GM18519 (cell line): ENCODE measurements at regions not wholly inside any gene's neighbourhood (a gene's known extent, or its start where the extent isn't known, plus 50 kb on each side); places are given as distances from the start of the nearest gene placed in this dataset.

ENCODE experiments used
- ATAC-seq: cut with Tn5 transposase; IDR thresholded peaks from one replicate; pipeline ENCODE4 v1.9.1; 2021; ENCODE audit warnings: mild to moderate bottlenecking, moderate library complexity; ENCODE audit not compliant: unreplicated experiment, low FRiP score

- ATAC-seq = no peak
Observed at GRCh38 chrX:21126661-21127060, 247.6 kb upstream of the CNKSR2 start.

DNA sequence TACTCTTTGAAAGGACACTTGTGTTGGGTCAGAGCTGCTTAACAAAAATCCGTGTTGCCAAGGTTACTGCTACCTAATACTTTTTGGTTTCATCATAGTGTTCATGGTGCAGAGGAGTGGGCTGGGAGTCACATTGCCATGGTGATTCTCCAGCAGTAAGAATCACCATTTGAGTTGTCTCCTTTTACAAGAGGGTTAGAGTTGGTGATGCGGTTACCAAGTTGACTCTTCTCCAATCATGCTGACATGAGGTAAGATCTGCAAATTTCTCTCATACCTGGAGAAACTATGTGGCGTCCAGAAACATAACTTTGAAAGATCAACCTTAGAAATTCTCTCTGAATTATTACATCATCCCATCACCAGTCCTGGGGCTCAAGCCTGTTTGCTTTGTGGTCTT, 242.9 kb upstream of the CNKSR2 start:
- ATAC-seq = no peak

DNA sequence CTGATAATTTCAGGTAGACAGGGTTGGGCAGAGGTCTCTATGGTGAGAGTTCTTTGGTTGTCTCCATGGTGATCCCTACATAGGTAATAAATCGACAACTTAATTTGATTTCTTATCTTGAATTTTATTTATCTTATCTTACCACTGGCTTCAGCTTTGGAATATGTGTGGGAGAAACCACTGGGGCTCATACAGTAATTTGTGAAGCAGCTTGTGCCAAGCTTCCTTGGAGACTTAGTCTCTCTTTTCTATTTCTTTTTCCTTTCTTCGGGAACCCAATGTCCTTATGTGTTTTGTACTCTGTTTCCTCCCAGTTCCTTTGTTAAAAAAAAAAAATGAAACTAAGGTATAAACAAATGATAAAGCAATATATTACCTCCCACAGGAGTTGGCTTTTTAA, 242.4 kb upstream of the CNKSR2 start:
- ATAC-seq = no peak

DNA sequence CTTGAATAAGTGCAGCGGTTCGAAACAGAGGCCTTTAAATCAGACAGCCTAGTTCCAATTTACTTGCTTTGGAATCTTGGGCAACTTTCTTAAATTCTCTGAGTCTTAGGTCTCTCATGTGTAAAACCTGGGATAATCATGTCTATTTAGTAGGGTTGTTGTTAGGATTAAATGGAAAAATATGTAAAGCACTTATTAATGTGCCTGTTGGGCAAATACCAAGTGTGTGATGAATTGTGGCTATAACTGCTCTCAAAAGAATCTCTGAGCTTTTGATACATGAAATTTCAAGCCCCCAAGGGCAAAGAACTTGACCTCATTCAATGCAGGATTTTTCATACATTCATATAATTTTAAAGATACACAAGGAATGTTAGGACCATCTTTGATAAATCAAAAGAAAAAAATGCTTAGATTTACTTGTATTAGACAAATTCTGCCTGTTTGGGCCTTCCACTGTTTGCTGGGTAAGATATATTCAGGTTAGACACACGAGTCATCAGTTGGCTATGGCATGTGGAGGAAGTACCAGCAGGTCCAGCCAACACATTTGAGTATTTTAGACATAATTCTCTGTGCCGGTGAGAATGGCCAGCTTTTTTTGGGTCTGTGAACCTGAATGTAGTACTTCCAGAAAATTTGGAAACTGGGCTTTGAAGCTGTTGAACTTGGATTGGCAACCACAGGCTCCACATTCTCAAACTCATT, 241.4 kb upstream of the CNKSR2 start:
- ATAC-seq = no peak

GRCh38 chrX:21150208-21150607, 224.0 kb upstream of the CNKSR2 start:
- no peak for ATAC-seq

DNA sequence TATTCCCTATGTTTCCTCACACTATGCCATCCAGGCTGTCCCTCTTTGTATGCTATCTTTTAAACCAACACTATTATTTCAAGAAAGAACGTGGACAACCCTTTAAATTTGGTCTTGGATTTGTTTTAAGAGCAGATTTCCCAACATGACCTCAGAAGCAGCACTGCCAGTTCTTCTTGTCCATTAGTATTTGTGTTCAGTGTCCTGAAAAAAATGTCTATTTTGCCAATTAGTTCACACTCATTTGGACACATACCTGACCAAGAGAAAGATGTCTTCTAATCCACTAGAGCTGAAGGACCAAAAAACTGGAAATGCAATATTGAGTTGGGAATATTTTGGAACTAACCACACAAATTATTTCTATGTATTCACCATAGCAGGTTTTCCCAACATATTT, 223.2 kb upstream of the CNKSR2 start:
- no peak for ATAC-seq

DNA sequence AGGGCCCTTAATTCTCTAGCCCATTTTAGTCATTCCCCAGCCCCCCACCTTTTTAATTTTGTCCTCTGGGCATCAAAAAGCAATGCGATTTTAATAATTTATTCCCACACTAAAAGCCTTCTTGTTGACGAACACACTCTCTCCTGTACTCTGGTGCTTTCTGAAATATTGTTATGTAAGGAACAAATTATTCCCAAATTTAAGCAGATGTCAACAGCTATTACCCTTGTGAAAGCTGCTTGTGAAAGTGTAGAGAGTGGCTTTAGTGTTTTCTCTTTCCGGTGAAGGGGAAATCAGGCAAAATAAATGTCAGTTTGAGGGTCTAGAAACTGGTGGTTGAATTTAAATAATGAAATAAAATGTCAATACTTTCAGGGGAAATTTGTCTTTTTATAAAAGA, 221.2 kb upstream of the CNKSR2 start:
- ATAC-seq = no peak

DNA sequence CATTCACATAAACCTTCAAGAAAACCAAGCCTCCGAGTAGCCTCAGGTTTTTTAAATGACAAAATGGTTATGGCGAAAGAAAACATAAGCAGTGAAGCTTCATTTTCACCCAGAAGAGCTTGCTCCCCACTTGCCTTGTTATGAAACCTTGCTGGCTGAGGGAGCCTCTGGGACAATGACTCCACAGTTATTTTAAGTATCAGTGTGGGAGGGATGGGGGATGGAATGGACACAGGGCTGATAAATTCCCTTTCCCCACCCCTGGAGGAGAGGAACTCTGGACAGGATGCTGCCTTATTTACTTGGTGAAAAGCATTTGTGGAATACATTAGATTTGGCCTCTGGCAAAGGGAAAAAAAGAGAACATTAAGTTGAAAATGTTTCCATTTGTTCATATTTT, 220.7 kb upstream of the CNKSR2 start:
- no peak for ATAC-seq

- no peak for ATAC-seq
Observed at GRCh38 chrX:21155916-21156315, 218.3 kb upstream of the CNKSR2 start.

DNA sequence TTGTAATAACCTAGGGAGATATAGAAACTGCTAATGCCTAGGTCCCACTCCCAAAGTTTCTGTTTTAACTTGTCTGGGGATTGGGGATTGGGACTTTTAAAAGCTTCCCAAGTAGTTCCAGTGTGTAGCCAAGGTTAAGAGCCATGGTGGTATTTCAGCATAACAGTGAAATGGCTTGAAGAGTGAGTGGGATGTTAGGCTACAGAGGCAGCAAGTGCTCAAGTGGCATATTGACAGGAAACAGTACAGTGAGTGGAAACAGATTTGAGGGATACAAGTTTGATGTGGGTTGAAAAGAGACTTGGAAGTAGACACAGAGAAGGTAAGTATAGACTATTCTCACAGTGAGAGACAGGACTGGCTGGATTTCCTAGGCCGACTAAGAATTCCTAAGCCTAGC, 217.6 kb upstream of the CNKSR2 start:
- no peak for ATAC-seq

DNA sequence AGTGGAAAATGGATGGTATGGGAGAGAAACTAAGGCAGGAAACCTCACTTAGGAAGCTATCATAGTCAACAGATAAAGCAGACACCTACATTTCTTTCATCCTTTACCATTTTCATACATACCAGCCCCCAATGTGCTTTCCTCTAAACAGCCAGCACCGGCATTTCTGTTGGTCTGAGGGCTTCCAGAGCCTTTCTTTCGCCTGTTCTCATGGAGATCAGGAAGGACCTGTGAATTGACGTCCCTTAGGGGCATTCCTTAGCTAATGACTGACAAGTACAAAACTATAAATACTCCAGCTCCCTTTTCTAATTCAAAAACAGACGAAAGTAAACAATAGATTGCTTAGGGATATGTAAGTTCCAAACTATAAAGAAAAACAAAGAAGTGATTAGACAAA, 215.5 kb upstream of the CNKSR2 start:
- ATAC-seq = no peak

GRCh38 chrX:21166272-21166982, 207.8 kb upstream of the CNKSR2 start:
- no peak for ATAC-seq

DNA sequence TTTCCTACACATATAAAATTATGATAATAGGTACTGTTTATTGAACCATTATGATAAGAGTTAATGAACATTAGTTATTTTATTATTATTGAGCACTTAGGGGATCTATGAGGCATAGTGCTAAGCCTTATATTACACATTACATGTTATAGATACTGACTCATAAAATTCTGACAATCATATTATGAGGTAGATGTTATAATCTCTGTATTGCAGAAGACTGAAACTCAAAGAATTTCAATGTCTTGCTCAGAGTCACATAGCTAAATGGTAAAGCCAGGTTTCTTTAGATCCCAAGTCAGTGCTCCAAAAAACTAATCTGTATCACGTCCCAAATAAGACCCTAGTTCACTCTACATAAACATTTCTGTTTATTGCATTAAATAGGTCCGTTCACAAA, 207.2 kb upstream of the CNKSR2 start:
- ATAC-seq = no peak

- ATAC-seq = no peak
Observed at GRCh38 chrX:21167494-21167893, 206.7 kb upstream of the CNKSR2 start.

DNA sequence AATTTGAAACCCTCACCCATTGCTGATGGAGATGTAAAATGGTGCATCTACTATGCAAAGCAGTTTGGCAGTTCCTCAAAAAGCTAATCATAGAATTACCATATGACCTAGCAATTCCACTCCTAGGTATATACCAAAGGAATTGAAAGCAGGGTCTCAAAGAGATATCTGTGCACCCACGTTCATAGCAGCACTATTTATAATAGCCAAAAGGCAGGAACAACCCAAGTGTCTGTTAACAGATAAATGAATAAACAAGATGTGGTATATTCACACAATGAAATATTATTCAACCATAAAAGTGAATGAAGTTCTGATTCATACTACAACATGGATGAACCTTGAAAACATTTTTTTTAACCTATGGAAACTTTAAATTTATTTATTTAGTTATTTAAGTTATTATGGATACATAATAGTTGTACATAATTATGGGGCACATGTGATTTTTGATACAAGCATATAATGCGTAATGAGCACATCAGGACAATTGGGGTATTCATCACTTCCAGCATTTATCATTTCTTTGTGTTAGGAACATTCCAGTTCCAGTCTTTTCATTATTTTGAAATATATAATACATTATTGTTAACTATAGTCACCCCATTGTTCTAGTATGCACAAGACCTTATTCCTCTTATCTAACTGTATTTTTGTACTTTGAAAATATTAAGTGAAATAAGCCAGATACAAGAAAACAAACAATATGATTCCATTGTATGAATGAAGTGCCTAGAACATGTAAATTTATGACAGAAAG, 205.6 kb upstream of the CNKSR2 start:
- no peak for ATAC-seq

DNA sequence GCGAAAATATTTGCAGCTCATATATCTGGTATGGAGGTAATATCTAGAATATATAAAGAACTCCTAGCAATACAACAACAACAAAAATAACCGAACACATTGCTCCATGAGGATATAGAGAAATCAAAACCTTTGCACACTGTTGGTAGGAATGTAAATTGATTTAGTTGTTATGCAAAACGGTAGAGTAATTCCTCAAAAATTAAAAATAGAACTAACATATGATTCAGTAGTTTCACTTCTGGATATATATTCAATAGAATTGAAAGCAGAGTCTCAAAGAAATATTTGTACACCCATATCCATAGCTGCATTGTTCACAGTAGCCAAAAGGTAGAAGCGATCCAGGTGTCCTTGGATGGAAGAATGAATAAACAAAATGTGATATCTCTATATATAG, 203.0 kb upstream of the CNKSR2 start:
- ATAC-seq = no peak

DNA sequence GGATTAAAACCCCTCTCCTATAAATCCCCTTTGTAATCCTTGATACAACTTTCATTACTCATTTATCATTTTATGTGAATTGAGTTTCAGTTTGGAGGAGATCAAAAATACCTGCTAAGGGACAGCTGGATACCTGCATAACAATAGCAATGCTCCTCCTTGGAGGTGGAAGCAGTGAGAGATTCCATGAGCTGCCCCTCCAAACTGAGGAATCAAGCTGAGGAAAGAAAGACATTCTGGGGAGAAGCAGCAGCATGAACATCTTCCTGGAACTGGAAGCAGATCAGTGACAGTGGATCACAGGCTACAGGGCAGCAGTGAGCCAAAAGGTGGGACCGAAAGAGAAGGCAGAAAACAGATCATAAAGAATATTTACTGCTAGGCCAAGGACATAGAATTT, 199.8 kb upstream of the CNKSR2 start:
- no peak for ATAC-seq

DNA sequence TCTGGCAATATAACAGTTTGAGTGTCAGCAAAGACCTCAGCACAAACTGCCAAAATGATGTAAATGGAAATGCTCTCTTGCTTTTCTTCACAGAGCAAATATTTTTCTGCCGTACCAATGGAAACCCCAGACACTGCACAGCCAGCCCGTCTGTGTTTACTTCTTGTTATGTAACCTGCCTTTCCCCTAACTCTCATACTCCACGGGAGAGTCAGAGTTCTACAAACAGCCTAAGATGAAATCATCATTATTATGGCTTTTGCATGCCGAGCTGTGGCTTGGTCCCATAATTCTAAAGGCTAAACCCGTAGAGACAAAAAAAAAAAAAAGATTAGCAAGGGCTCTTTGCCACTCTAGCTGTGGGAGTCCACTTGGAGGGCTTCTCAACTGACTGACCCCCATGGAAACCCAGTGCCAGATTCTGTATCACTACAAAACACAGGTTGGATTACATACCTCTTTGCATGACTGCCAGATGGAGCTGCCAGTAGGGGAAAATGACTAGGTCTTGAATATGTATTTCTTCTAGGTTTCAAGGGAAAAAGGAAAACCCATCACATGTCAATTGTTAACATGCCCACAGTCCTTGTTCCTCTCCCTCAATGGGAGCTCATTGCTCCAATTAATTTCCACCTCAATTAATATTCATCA, 197.2 kb upstream of the CNKSR2 start:
- no peak for ATAC-seq

- no peak for ATAC-seq
Observed at GRCh38 chrX:21181232-21181853, 192.9 kb upstream of the CNKSR2 start.

GRCh38 chrX:21193196-21193595, 181.0 kb upstream of the CNKSR2 start:
- no peak for ATAC-seq

DNA sequence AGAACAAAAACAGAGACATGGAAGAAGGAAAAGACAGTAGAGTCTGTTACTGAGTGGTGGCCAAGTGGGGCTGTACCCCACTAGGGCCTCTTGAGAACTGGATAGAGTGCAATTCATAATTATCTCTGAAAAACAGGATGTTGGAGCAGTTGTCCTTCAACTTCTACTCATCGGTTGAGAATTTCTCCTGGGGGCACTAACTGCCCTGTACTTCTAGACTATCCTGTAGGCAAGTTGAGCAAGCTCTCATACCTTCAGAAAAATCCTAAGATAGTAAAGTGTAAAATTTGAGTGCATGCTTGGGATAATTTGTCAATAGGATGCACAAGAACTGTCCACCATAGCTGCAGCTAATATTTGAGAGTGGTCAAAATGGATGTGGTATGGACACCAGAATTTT, 179.7 kb upstream of the CNKSR2 start:
- ATAC-seq = no peak
